ENCODE measurements at regions not wholly inside any gene's neighbourhood (a gene's known extent, or its start where the extent isn't known, plus 50 kb on each side); places are given as distances from the start of the nearest gene placed in this dataset.

DNA sequence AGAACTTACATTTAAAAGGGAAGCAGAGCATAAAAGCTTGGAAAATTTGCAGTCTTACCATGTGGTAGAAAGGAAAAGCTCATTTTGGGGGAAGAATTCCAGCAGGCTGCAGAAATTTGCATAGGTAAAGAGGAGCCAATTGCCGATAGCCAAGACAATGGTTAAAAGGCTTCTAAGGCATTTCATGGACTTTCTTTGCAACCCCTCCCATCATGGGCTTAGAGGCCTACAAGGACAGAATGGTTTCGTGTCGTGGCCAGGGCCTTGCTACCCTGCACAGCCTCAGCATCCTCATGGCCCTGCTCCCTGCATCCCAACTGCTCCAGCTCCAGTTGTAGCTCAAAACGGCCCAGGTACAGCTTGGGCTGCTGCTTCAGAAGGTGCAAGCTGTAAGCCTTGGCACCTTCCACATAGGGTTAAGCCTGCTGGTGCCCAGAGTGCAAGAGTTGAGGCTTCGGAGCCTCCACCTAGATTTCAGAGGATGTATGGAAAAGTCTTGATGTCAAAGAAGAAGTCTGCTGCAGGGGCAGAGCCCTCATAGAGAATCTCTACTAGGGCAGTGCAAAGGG lies 420.3 kb downstream of the PCDH17 start:
- WGBS, 2 donors = 69 to 80% methylated on average over 4 to 5 of the region's 5 CpGs
- no peak for ATAC-seq (ENCODE audit: low FRiP score in 2 of 2)

DNA sequence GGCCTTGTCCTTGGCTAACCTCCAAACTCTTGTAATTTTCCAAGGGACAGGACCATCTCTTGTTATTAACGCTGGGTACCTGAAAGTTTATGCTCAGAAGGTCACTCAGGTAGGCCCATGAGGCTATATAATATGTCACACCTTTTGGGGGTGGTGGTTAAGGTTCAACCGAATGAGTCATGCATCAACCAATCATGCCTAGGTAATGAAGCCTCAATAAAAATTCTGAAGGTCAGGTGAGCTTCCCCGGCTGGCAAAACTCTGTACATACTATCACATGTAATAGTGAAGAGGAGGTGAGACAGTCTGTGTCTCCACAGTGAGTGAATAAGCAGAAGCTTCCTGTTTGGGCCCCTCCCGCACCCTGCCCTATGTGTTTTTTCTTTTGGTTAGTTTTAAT lies 424.9 kb downstream of the PCDH17 start:
- H3K27ac ChIP-seq = no peak overlapping the region
- DNase-seq = no peak
- no peak for TF ChIP-seq POLR2A (IDR thresholded peaks at IDR 0.05)
- no peak for TF ChIP-seq POLR2AphosphoS5 (IDR thresholded peaks at IDR 0.05)
- TF ChIP-seq, protein P1, sequence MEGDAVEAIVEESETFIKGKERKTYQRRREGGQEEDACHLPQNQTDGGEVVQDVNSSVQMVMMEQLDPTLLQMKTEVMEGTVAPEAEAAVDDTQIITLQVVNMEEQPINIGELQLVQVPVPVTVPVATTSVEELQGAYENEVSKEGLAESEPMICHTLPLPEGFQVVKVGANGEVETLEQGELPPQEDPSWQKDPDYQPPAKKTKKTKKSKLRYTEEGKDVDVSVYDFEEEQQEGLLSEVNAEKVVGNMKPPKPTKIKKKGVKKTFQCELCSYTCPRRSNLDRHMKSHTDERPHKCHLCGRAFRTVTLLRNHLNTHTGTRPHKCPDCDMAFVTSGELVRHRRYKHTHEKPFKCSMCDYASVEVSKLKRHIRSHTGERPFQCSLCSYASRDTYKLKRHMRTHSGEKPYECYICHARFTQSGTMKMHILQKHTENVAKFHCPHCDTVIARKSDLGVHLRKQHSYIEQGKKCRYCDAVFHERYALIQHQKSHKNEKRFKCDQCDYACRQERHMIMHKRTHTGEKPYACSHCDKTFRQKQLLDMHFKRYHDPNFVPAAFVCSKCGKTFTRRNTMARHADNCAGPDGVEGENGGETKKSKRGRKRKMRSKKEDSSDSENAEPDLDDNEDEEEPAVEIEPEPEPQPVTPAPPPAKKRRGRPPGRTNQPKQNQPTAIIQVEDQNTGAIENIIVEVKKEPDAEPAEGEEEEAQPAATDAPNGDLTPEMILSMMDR (IDR thresholded peaks at IDR 0.05) = no peak
- TF ChIP-seq EP300 (IDR thresholded peaks at IDR 0.05) = no peak
- no peaks in the 10 kb centered on the region for H3K4me1 ChIP-seq
- no peak overlapping the region for H3K4me3 ChIP-seq
- ATAC-seq (ENCODE audit: low FRiP score in 2 of 2) = no peak
- WGBS, 2 donors = 81 to 88% methylated on average over 4 of the region's 4 CpGs
- H3K36me3 ChIP-seq = no peaks in the 10 kb centered on the region
- no peaks in the 10 kb centered on the region for H3K27me3 ChIP-seq
- H3K9me3 ChIP-seq = no peaks in the 10 kb centered on the region

More for the DNA sequence above, 420.3 kb downstream of the PCDH17 start:
- H3K36me3 ChIP-seq = no peaks in the 10 kb centered on the region
- no peaks in the 10 kb centered on the region for H3K27me3 ChIP-seq
- H3K27ac ChIP-seq = no peak overlapping the region
- TF ChIP-seq POLR2A (IDR thresholded peaks at IDR 0.05) (no peak), EP300 (IDR thresholded peaks at IDR 0.05) (no peak), POLR2AphosphoS5 (IDR thresholded peaks at IDR 0.05) (no peak)
- TF ChIP-seq, protein P1 (IDR thresholded peaks at IDR 0.05) = no peak
- DNase-seq = peak in 1 of 2 donors; percentile 3
- no peaks in the 10 kb centered on the region for H3K9me3 ChIP-seq
- no peaks in the 10 kb centered on the region for H3K4me1 ChIP-seq
- no peak overlapping the region for H3K4me3 ChIP-seq

DNA sequence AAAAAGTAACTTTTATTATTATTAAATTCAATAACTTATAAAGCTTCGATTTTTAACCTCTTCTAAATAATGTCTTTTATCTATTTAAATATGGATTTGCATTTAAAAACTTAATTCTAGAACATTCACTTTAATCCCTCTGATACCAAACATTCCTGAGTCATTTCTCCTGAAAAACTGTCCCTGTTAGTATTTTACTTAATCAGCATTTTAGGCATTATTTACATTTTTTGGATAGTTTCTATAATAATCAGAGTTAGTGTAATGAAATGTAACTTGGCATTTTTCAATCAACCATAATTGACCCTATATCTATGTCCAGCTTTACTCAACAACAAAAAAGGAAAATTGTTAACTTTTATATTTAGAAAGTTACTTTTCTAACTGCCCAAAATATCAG lies 428.1 kb downstream of the PCDH17 start:
- Histone ChIP-seq H3K4me3 (no peak overlapping the region), H3K36me3 (no peaks in the 10 kb centered on the region), H3K27me3 (no peaks in the 10 kb centered on the region), H3K9me3 (no peaks in the 10 kb centered on the region), H3K27ac (no peak overlapping the region), H3K4me1 (no peaks in the 10 kb centered on the region)
- TF ChIP-seq, protein P1 (IDR thresholded peaks at IDR 0.05) = no peak
- TF ChIP-seq POLR2AphosphoS5 (IDR thresholded peaks at IDR 0.05) = no peak
- ATAC-seq (ENCODE audit: low FRiP score in 2 of 2) (no peak), DNase-seq (no peak)
- 80 to 89% methylated on average over 1 of the region's 1 CpG for WGBS, 2 donors

GRCh38 chr13:58080806-58081205 lies 449.3 kb downstream of the PCDH17 start:
- ATAC-seq (ENCODE audit: low FRiP score in 2 of 2) (no peak), DNase-seq (no peak)
- Histone ChIP-seq H3K27me3 (no peaks in the 10 kb centered on the region), H3K9me3 (no peaks in the 10 kb centered on the region), H3K4me1 (no peaks in the 10 kb centered on the region), H3K36me3 (no peaks in the 10 kb centered on the region), H3K4me3 (no peak overlapping the region), H3K27ac (no peak overlapping the region)
- WGBS, 2 donors = 59 to 62% methylated on average over 2 of the region's 2 CpGs
- no peak for TF ChIP-seq POLR2AphosphoS5 (IDR thresholded peaks at IDR 0.05)
- TF ChIP-seq EP300 (IDR thresholded peaks at IDR 0.05) = no peak
- TF ChIP-seq, protein P1 (IDR thresholded peaks at IDR 0.05) = no peak
- TF ChIP-seq POLR2A (IDR thresholded peaks at IDR 0.05) = no peak

DNA sequence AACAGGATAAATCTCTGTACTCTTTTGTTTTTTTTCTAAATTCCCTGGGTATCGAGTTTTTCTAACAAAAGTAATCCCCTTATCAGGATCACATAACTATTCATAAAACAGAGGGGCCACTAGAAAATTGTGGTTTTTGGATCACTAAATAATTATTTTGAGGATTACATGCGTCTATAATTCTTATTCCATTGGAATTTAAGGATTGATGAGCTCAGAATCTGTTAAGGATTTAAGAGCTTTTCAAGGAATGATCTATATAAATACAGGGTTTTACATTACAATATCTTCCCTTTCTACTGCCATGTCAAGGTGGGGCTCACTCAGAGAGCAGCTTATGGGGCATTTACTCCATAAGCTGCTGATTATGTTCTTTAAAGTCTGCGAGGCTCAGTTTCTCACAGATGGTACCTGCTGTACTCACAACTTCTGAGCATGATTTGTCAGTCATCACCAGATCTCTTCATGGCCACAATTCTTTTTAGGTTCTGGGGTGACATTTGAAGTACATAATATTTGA lies 449.8 kb downstream of the PCDH17 start:
- no peak for TF ChIP-seq POLR2AphosphoS5 (IDR thresholded peaks at IDR 0.05)
- H3K9me3 ChIP-seq = no peaks in the 10 kb centered on the region
- DNase-seq = no peak
- H3K27ac ChIP-seq = no peak overlapping the region
- no peak overlapping the region for H3K4me3 ChIP-seq
- H3K27me3 ChIP-seq = no peaks in the 10 kb centered on the region
- ATAC-seq (ENCODE audit: low FRiP score in 2 of 2) = no peak
- H3K36me3 ChIP-seq = no peaks in the 10 kb centered on the region
- 79 to 82% methylated on average over 3 of the region's 3 CpGs for WGBS, 2 donors
- H3K4me1 ChIP-seq = no peaks in the 10 kb centered on the region

Data from upper lobe of left lung (tissue), 6 donors.